Stimulated activated CD8-positive, alpha-beta memory T cell treated with anti-CD3 and anti-CD28 coated beads, Interleukin-12 subunit alpha, Interleukin-12 subunit beta, amount 100 ng/mL, for 4 hours (primary cell): ENCODE measurements at regions not wholly inside any gene's neighbourhood (a gene's known extent, or its start where the extent isn't known, plus 50 kb on each side); places are given as distances from the start of the nearest gene placed in this dataset.
"Not testable (repeated sequence)": the region's sequence is repeated elsewhere in the genome, so short reads cannot be mapped to it uniquely, and the experiment has no call there.

Experiments used
- DNase-seq: peaks from one replicate; pipeline ENCODE4 v3.0.0-alpha.2; 2020; ENCODE audit warnings: low read depth

DNA sequence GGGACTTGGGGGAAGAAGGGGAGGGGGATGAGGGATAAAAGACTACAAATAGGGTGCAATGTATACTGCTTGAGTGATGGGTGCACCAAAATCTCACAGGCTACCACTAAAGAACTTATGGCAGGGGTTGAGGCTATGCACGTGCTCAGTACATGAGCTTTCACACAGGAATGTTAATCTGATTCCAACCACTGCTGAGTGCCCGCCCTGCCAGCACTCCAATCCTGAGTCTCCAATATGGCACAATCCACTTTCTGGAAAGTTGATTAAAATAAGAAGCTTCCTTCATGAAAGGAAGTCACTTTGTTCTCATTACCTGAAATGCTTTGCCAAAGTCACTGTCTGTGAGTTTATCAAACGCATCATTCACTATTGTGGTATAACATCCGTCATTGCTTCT lies 463.0 kb downstream of the IRS2 start:
- no peak for DNase-seq

DNA sequence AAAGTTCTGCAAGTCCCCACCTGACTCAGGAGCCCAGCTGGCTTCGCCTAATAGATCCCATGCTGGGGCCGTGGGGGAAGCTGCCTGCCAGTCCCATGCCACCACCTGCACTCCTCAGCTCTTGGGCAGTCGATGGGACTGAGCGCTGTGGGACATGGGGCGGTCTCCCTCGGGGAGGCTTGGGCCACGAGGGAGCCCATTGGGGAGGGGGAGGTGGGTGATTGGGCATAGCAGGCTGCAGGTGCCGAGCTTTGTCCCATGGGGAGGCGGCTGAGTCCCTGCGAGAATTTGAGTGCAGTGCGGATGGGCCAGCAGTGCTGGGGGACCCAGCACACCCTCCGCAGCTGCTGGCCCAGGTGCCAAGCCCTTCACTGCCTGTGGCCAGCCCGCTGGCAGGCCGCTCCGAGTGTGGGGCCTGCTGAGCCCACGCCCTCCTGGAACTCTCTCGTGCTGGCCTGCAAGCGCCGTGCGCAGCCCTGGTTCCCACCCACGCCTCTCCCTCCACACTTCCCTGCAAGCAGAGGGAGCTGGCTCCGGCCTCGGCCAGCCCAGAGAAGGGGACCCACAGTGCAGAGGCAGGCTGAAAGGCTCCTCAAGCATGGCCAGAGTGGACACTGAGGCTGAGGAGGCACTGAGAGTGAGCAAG lies 467.3 kb downstream of the IRS2 start:
- DNase-seq: no peak

DNA sequence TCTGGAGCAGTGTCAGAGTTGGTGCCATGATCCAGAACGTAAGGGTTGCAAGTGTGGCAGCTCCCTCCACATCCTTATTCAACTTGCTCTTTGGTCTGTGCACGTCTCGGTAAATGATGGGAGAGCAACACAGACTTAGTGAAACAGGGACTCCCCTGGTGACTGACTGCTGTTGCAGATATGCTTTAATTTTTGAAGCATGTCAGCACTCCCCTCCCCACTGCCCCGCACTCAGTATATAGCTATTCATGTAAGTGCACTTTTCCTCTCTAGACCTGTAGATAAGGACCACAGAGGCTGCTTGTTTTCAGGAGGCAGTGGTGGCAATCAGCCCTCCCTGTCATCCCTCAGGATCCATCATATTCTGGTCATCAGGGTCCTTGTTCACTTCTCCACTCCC lies 470.9 kb downstream of the IRS2 start:
- DNase-seq: no peak

DNA sequence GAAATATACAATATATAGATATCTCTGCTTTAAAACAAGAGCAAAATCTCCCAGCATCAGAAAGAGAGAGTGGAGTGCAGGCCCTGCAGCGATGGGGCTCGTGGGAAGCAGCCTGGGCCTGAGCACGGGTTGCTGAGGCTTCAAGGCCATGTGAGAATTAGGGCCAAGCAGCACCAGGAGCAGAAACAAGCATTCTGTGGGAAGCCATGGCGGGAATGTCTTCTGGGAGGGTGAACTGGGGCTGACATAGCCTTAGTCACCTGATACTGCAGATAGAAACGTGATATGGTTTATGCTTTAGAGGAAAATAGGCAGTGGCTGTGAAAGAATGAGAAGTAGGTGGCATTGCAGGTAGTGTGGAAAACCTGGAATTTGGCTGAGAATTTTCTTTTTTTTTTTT lies 472.3 kb downstream of the IRS2 start:
- DNase-seq: no peak

DNA sequence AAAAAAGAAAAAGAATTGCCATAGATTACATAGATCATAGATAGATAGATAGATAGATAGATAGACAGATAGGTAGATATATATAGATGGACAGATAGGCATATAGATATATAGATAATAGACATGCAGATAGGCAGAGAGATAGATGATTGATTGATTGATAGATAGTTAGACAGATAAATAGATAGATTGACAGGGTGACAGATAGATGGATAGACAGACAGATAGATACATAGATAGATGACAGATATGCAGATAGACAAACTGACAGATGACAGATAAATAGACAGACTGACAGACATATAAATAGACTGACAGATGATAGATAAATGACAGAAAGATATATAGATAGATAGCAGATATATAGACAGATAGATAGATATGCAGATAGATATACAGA lies 474.0 kb downstream of the IRS2 start:
- no peak for DNase-seq

DNA sequence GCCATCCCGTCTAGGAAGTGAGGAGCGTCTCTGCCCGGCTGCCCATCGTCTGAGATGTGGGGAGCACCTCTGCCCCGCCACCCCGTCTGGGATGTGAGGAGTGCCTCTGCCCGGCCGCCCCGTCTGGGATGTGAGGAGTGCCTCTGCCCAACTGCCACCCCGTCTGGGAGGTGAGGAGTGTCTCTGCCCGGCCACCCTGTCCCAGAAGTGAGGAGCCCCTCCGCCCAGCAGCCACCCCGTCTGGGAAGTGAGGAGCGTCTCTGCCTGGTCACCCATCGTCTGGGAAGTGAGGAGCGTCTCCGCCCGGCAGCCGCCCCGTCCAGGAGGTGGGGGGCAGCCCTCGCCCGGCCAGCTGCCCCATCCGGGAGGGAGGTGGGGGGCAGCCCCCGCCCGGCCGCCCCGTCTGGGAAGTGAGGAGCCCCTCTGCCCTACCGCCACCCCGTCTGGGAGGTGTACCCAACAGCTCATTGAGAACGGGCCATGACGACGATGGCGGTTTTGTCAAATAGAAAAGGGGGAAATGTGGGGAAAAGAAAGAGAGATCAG lies 474.9 kb downstream of the IRS2 start:
- DNase-seq: not testable (repeated sequence)

DNA sequence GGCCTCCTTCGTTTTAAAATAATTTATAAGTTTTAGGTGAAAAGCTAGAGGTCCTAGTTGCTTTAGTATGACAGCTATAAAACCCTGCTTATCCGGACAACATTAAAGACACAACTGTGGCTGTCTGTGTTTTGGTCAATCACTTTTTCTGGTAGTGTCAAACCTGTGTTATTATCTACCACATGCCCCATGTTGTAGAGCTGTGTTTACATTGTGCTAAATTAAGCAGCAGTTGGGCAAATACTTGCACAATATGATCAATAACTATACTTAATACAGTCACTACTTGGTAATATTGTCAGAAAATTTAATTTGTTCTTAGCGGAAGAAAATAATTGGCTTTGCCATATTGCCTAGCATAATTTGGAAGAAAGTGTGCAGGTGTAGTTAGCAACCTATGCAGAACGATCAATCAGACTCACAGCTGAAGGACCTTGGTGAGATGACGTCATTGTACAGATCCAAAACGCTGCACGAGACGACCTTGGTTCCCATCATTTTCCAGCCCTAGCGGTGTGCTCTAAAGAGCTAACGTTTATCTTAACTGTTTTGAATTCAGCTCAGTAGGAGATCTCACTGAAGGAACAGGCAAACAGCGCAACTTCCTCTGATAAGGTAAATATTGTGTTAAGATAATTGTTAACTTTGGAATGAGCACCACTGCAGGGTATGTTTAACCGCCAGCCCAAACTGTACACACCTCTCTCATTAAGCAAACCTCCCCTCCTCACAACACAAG lies 476.6 kb downstream of the IRS2 start:
- no peak for DNase-seq

DNA sequence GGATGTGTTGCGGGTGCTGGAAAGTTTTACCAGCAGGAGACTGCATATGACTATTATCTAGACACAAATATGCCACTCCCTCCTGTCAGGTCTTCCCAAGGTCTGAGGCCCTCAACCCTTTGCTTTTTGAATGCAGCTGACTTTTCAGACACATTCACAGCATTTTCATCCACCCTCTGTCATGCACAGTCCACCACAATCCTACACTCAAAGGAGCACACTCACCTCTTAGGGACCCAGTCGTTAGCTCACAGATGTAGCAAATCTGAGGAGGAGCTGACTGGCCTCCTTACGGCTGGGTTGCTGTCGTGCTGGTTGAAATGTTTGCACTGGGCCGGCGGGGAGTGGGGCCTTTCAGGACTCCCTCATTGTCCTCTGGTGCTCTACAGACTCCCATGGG lies 479.4 kb downstream of the IRS2 start:
- DNase-seq: no peak

DNA sequence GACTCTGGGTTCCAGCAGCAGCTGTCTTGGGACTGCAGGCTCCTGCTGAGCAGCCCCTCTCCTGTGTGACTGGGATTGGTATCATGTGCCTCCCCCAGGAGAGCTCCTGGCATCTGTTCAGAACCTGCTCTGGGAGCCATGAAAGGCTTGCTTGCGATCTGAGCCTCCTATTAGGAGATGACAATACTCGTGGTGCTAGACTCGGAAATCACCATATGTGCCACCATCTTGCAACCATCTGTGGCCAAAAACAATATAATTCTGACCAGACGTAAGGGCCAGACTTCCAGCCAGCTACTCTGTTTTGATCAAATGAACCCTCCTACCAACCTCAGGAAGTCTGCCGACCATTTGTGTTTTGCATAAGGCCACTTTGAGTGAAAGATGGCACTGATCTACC lies 484.7 kb downstream of the IRS2 start:
- DNase-seq: no peak

DNA sequence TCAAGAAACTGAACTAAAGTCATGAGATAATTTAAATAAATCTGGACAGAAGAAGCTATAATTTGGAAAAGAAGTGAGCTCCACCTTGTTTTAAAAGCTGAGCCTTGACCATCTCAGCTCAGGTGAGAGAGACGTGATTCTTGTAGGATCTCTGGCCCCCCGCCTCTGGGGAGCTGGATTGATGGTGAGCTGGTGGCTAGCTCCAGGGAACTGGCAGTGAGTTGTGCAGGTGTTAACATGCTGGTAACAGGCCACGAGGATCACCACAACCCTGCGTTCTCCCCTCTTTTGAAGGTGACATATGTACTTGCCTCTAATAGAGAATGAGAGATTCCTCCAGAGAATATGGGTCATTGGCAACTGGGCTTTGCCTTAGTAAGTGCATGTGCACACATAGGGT lies 485.1 kb downstream of the IRS2 start:
- DNase-seq: no peak

DNA sequence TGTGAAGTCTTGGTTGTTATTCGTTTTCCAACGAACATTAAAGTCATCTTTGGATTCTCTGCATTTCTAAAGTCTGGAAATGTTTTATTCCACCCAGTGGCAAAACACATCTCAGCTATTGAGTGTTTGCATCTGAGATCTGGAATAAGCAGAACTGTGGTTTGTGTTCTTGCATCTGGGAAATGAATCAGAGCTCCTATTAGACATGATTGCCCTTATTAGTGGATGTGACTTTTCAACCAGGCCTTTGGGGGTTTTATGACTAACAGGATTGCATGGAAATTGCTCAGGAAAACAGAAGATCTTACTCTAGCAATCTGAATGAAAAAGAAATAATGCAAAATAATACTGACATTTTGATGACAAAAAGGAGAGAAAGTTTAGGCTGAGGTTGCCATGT lies 488.8 kb downstream of the IRS2 start:
- no peak for DNase-seq

DNA sequence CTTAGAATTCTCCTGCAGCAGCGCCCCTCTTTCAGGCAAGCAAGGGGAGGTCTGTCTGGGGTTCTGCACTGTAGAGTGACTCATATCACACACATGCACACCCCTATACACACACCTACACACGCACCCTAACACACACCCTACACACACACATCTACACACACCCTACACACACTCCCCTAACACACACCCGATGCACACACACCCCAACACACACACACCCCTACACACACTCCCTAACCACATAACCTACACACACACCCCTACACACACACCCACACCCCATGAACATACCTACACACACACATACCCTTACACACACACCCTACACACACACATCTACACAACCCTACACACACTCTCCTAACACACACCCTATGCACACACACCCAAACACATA lies 493.2 kb downstream of the IRS2 start:
- no peak for DNase-seq

DNA sequence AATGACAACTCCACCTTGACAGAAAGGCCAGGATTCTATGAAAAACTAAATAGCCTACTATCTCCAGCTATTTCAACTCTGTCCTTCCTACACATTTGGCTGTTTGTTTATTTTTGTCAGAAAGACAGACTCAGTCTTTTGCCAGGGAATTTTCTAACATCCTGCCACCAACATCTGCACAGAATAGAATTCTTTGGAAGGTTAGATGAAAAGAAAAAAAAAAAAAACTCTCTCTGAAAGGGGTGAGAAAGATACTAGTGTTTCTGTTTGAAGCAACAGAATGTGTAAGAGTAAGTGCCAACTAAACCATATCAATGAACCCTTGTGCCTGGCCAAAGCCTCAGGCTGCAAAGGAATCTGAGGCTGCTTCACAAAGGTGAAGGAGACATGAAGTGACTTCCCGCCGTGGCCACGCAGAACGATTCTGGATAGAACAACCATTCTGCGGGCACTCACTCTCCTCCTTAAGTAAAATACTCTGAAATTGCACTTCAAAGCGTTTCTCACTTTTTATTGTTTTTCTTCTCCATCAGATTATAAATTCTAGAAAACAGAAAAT lies 498.2 kb downstream of the IRS2 start:
- no peak for DNase-seq

DNA sequence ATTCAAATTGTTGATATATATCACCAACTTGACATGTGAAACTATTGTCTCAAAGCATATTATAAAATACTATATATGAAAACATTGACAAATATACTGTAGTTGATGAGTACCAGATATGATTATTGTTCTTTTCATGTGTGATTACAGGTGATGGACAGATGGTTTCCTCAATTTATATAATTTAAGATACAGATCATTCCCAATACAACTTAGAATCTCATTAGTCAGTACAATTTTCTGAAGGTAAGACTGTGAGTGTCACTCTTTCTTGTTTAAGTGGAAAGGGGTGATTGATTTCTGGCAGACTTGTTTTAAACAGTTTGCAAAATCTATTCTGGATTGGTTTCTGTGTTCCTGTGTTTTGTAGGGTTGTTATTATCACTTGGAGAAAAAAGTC lies 498.8 kb downstream of the IRS2 start:
- no peak for DNase-seq

DNA sequence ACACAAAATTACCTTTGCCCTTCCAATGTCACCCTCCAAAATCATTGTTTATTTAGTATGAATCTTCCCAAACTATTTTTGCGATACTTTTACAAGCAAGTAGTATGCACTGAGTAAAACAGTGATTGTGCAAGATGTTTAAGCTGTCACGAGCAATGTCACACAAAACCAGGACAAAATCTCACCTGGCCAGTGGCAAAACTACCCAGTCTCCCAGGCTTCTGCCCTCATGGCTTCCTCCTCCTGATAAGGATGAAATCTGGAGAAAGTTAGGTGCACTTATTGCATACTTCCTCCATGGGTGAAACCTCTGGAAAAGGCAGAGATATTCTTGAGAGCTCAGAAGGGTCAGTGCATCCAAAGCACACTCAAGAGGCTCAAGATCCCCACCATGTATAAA lies 500.8 kb downstream of the IRS2 start:
- no peak for DNase-seq

DNA sequence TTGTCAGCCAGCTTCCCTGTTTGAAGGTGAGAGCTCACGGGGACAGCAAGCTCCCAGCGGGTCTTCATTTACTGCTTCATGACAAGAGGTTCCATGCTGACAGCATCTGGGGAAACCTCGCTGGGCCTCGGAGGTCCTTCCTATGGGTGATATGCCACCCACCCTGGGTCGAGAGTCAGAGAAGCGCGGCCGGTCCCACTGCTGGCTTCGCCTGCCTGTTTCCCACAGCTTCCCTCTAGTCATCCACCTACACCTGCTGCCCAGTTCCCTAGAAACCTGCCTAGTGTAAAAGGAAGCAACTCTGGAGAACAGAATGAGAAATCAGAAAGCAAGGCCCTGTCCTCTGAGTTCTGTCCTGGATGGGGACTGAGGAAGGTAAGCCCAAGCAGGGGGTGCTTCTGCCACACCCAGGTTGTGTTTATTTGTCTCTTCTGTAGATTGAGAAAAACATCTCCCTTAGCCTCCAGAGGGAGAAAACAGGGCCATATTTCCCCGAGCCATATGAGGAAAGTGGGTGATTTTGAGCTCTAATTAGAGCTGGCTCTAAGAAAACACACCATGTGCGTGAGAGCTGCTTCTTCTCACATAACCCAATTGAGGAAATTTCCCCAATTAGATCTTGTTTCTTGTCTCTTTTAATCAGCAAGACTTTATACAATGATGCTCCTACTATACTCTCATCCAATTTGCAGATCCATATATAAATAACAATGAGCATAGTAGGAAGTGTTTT lies 504.3 kb downstream of the IRS2 start:
- DNase-seq: no peak

DNA sequence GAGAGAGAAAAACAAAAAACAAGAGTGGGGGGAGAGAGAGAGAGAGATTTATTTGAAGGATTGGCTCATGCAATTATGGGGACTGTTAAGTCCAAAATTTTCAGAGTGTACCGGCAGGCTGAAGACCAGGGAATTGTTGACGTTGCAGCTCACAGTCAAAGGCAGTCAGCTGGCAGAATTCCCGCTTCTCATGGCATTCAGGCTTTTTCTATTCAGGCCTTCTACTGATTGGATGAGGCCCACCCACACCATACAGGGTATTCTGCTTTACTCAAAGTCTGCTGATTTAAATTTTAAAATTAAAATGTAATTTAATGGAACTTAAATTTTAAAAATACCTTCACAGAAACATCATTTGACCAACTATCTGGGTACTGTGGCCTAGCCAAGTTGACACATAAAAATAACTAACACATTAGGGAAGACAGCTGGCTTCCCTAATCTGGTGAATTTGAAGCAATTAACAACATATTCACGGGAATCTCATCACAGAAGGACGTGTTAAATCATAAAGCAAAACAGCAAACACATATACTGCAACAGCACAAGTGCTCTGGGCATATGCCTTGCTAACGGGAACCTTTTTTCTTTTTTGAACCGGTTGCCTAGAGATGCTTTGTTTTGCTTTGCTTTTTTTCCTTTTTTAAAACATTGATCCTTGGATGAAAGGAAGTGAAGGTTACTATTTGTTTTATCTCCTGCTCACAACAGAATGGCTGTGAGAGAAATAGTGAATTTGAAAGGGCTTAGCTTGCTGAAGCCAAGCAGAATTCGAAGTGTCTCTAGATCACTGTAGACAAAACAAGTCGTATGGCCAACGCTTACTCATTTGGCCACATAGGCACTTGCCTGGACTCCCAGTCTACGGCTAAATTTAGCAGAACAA lies 505.1 kb downstream of the IRS2 start:
- DNase-seq: no peak

DNA sequence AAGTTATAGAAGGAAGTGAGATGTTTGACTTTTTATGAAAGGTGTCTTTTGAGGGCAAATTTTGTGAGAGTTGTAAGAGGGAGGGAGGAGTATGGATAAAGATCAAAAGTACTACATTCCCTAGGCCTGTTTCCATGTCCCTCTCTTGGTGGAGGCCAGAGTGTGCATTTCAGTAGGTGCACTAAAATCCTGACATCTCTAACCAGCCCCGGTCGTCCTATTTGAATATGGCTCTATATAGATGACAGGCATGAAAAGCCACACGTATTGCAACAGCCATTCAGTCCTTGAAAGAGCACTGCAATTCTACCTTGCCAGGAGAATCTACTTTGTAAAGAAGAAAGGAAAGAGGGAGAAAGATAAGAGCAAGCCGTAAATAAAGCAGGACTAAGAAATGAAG lies 510.1 kb downstream of the IRS2 start:
- DNase-seq: no peak

DNA sequence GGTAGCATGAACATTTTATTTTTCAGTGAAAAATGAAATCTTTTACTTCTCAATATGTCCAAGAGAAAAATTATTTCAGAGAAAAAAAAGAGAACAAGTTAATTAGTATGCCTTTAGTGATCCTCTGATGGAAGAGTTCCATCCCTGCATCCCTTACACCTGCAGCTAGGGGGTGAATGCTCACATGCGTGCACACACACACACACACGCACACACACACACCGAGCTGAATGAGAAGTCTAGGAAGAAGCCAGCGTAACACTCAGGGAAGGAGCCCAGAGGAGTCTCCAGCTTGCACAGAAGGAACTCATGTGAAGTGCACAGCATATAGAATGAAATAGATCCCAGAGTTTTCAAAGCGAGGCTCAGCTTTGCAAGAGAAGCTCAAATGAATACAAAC lies 510.5 kb downstream of the IRS2 start:
- no peak for DNase-seq

DNA sequence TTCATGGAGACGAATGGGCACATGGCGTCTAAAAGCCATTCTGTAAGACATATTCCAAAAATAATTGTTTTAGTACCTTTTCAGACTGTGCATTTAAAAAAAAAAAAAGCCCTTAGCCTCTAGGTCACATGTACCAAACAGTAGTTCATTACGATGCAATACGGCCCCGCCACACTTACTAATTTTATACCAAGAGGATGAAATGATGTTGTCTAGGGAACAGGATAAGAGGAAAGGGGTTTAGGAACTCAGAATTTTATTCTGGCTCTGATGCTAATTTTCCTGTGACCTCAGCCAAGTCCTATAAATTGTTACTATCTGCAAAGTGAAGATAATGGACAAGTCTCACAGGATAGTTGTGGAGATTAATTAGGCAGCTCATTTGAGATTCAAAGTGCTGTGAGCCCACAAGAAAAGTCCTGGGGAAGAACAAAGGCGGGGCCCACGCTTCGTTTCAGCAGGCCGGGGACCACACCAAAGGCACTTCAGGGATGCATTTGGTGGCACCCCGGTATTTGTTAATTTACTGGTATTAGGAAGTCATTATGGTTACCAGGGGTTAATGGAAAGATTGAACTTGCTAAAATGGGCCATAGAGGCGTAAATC lies 511.1 kb downstream of the IRS2 start:
- DNase-seq: no peak

DNA sequence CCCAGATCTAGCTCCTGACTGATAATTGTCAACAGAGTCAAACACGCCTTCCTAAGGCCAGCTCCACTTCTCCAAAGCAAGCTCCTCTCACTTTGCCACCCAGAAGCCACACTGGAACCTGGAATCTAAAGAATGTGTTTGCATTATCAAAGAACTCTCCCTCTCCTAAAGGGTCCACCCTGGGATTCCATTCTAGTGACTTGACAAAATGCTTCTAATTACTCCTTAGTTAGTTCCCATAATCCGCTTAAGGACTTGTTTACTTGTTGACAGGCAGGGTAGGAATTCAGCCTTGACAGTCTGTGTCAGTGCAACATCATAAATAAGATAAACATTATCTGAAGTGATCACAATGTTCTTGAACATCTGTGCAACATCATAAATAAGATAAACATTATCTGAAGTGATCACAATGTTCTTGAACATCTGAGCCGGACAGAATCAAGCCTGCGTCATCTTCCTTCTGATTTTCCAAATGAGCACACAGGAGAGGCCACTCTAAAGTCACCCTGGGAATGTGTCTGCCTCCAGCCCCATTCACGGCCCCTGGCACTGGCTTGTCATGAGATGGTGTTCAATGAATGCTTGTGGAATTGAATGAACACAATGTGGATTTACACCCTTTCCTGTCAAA lies 512.1 kb downstream of the IRS2 start:
- DNase-seq: no peak
